ENCODE measurements at regions not wholly inside any gene's neighbourhood (a gene's known extent, or its start where the extent isn't known, plus 50 kb on each side); places are given as distances from the start of the nearest gene placed in this dataset.
A peak's percentile ranks its signal among the peaks of the same experiment; 100 is the strongest.

DNA sequence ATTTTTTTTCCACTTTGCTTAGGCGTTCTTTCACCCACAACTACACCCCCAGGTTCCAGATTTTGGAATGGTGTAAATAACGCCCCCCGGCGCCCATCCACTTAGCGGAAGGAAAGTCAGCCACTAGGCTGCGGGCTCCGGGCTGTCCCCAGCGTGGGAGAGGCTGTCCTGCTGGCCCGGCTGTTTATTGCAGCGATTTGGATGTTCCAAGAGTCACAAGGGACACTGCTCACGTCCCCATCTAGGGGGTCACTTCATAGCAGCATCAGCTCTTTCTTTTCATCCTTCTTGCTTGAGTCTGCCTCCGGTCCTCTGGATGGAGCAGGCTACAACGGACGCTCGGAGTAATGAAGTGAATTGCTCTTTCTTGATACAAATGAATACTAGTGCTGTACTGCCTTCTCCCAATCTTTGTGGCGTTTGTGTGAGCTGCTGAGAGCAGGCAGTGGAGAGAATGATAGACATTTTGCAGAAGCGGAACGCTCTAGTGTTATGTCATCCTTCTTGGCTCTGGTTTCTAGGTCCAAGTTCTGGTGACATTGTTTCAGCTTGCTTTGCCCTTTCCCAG is 50.7 kb upstream of the PAIP2B start:
- no peak for DNase-seq

DNA sequence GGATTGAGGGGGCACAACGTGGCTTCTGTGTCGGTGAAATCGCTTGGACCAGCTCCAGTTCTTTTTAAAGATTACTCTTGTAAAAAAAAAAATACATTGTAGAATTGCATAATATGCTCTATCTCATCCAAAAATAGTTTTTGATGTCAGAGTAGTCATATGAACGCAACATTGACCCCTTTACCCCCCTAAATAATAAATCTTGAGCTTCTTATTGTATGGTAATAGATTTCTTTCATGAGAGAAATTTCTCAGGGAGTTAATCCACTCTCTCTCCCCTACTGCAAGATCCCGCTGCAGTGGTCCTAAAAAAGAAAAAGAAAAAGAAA is 50.2 kb upstream of the PAIP2B start:
- no peak for DNase-seq

DNA sequence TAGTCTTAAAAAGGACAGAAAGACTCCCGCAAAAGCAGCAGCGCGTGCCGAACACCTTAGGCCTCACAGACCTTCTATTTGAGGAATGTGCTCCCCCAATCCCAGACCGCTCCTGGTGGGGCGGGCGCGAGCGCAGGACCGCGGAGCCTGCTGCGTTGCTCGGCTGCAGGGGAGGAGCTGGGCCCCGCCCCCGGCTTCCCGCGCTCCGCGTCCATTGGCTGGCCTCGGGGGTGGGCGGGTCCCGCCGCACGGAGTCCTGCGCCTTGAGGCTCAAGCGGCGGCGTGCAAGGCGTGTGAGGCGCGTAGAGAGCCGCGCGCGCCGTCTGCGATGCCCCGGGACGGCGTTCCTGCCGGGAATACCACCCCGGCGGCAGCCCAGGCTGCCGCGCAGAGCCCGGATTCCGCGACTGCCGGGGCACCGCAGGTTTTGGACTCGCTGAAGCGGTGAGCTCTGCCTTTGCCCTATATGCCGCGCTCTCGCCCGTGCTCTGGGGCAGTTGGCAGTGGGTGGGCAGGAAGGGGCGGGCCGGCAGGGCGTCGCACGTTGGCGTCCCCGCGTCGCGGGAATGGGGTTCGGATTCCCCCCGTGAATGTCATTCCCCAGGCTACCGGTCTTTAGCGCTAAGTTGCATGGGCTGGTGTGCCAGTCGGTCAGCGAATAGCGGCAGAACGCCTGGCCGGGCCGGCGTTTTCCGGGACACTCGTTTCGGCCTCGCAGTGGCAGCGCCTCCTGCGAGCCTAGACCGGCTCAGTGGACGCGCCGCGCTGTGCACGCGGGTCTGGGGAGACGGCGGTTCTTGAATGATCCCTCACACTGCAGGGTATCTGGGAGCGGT is 49.6 kb upstream of the PAIP2B start:
- DNase-seq: peak; percentile 88
